NCI-H2227 (cell line): ENCODE measurements at regions not wholly inside any gene's neighbourhood (a gene's known extent, or its start where the extent isn't known, plus 50 kb on each side); places are given as distances from the start of the nearest gene placed in this dataset.
"Not testable (repeated sequence)": the region's sequence is repeated elsewhere in the genome, so short reads cannot be mapped to it uniquely, and the experiment has no call there.

Experiments
- DNase-seq: peaks from one replicate; lab custom pipeline; 2025; ENCODE audit not compliant: unreplicated experiment; lab: John Stamatoyannopoulos, UW

GRCh38 chr12:75742048-75742447 is 230.6 kb upstream of the KRR1 start:
- DNase-seq = no peak

- DNase-seq = no peak
These were observed 228.5 kb upstream of the KRR1 start for GRCh38 chr12:75739912-75740311.

- not testable (repeated sequence) for DNase-seq
These were observed 227.7 kb upstream of the KRR1 start for GRCh38 chr12:75739098-75739497.

- DNase-seq = no peak
These were observed 227.1 kb upstream of the KRR1 start for GRCh38 chr12:75738486-75738885.

- no peak for DNase-seq
These were observed 224.4 kb upstream of the KRR1 start for GRCh38 chr12:75735853-75736252.

- no peak for DNase-seq
These were observed 217.4 kb upstream of the KRR1 start for GRCh38 chr12:75728826-75729225.

GRCh38 chr12:75727577-75727976 is 216.2 kb upstream of the KRR1 start:
- DNase-seq = no peak

GRCh38 chr12:75725521-75726111 is 214.2 kb upstream of the KRR1 start:
- peak; percentile 82 for DNase-seq

- peak; percentile 79 for DNase-seq
These were observed 213.5 kb upstream of the KRR1 start for GRCh38 chr12:75724928-75725312.

GRCh38 chr12:75724307-75724927 is 213.0 kb upstream of the KRR1 start:
- DNase-seq = no peak

GRCh38 chr12:75722714-75723200 is 211.3 kb upstream of the KRR1 start:
- no peak for DNase-seq

GRCh38 chr12:75721796-75722195 is 210.4 kb upstream of the KRR1 start:
- DNase-seq = no peak

- DNase-seq = no peak
These were observed 209.6 kb upstream of the KRR1 start for GRCh38 chr12:75720812-75721641.

- DNase-seq = no peak
These were observed 206.5 kb upstream of the KRR1 start for GRCh38 chr12:75717902-75718301.

- peak; percentile 19 for DNase-seq
These were observed 205.0 kb upstream of the KRR1 start for GRCh38 chr12:75716291-75717025.

GRCh38 chr12:75715682-75716081 is 204.3 kb upstream of the KRR1 start:
- DNase-seq = no peak

GRCh38 chr12:75715323-75715644 is 203.9 kb upstream of the KRR1 start:
- DNase-seq = no peak

GRCh38 chr12:75714462-75715322 is 203.3 kb upstream of the KRR1 start:
- DNase-seq = no peak

GRCh38 chr12:75713434-75713833 is 202.0 kb upstream of the KRR1 start:
- no peak for DNase-seq

- DNase-seq = no peak
These were observed 200.8 kb upstream of the KRR1 start for GRCh38 chr12:75712223-75712622.

- no peak for DNase-seq
These were observed 199.9 kb upstream of the KRR1 start for GRCh38 chr12:75711271-75711670.
